Stomach (tissue), 4 donors: ENCODE measurements at regions not wholly inside any gene's neighbourhood (a gene's known extent, or its start where the extent isn't known, plus 50 kb on each side); places are given as distances from the start of the nearest gene placed in this dataset.

Experiments
- CTCF ChIP-seq, 7 experiments: fragments of 450-650 bp in 4 of 7; fragments of 200-600 bp in 3 of 7; sonication (generic) in 3 of 7; IDR thresholded peaks; one replicate each; pipeline ENCODE4 v1.5.1; 2016 to 2019; ENCODE audit warnings: antibody characterized with exemption in 7 of 7, control low read depth in 2 of 7, mild to moderate bottlenecking in 1 of 7
- EP300 ChIP-seq: sonication (generic); formaldehyde crosslinking; IDR thresholded peaks from one replicate; pipeline ENCODE4 v1.6.1; 2017; ENCODE audit warnings: antibody characterized with exemption
- POLR2A ChIP-seq, 4 donors: fragments of 450-650 bp; IDR thresholded peaks; one replicate each; pipeline ENCODE4 v1.6.1; 2016; ENCODE audit warnings: antibody characterized with exemption in 4 of 4, control low read depth in 2 of 4, mild to moderate bottlenecking in 1 of 4, moderate library complexity in 1 of 4
- POLR2AphosphoS5 ChIP-seq, 3 donors: sonication (generic); formaldehyde crosslinking; IDR thresholded peaks; one replicate each; pipeline ENCODE4 v1.6.1; 2016; ENCODE audit warnings: antibody characterized with exemption in 3 of 3

GRCh38 chr10:78515873-78516153 is 482.1 kb downstream of the RPS24 start:
- TF ChIP-seq CTCF (IDR thresholded peaks at IDR 0.05) (no peak), POLR2AphosphoS5 (IDR thresholded peaks at IDR 0.05) (no peak), POLR2A (IDR thresholded peaks at IDR 0.05) (no peak), EP300 (no peak)
